PC-3 (cell line): ENCODE measurements at regions not wholly inside any gene's neighbourhood (a gene's known extent, or its start where the extent isn't known, plus 50 kb on each side); places are given as distances from the start of the nearest gene placed in this dataset.
A peak's percentile ranks its signal among the peaks of the same experiment; 100 is the strongest.

Source experiments
- ATAC-seq: fragments of 200-7000 bp; cut with Tn5 transposase; 2 replicates; pipeline ENCODE4 v1.9.1; 2020; ENCODE audit warnings: mild to moderate bottlenecking, moderate library complexity
- BruUV-seq: library from RNA; stranded (reverse); fragments of 400-500 nt; replicated peaks from 2 replicates; lab custom pipeline; 2021; lab: Mats Ljungman, UMichigan
- CTCF ChIA-PET: fragments of 300-600 bp; sonication (Branson Sonifier 250); formaldehyde crosslinking; loops from one replicate; lab custom pipeline; 2022; ENCODE audit warnings: antibody characterized with exemption; lab: Charles Lee
- POLR2A ChIA-PET: fragments of 300-600 bp; sonication (Branson Sonifier 250); formaldehyde crosslinking; loops from one replicate; lab custom pipeline; 2022; ENCODE audit warnings: antibody characterized with exemption; ENCODE audit not compliant: unreplicated experiment; lab: Charles Lee
- DNase-seq: peaks from one replicate; pipeline ENCODE4 v3.0.0-alpha.2; 2015
- H2AFZ ChIP-seq: fragments of 300-600 bp; sonication (generic); 2 replicates; pipeline ENCODE4 v1.6.0; 2016; ENCODE audit warnings: antibody characterized with exemption, low read length
- H3F3A ChIP-seq: fragments of 300-600 bp; sonication (generic); one replicate; pipeline ENCODE4 v1.6.0; 2017; ENCODE audit warnings: antibody characterized with exemption, low read length, control low read depth, mild to moderate bottlenecking; ENCODE audit not compliant: unreplicated experiment
- H3K27ac ChIP-seq: fragments of 300-600 bp; sonication (generic); 2 replicates; pipeline ENCODE4 v1.5.1; 2016; ENCODE audit warnings: mild to moderate bottlenecking, low read length
- H3K27me3 ChIP-seq: fragments of 300-600 bp; sonication (generic); 2 replicates; pipeline ENCODE4 v1.6.1; 2016; ENCODE audit warnings: low read length, mixed read lengths
- H3K36me3 ChIP-seq: fragments of 300-600 bp; sonication (generic); 2 replicates; pipeline ENCODE4 v1.6.1; 2016; ENCODE audit warnings: low read depth, mixed run types, low read length, mixed read lengths
- H3K4me1 ChIP-seq: fragments of 300-600 bp; sonication (generic); 2 replicates; pipeline ENCODE4 v1.5.1; 2016; ENCODE audit warnings: low read length; ENCODE audit not compliant: insufficient read depth
- H3K4me2 ChIP-seq: fragments of 300-600 bp; sonication (generic); 2 replicates; pipeline ENCODE4 v1.6.0; 2016; ENCODE audit warnings: low read length
- H3K4me3 ChIP-seq: fragments of 300-600 bp; sonication (generic); 2 replicates; pipeline ENCODE4 v1.5.1; 2016; ENCODE audit warnings: mild to moderate bottlenecking, low read length, mixed read lengths
- H3K79me2 ChIP-seq: fragments of 300-600 bp; sonication (generic); 2 replicates; pipeline ENCODE4 v1.6.1; 2017; ENCODE audit warnings: low read length, mixed read lengths
- H3K9ac ChIP-seq: fragments of 300-600 bp; sonication (generic); 2 replicates; pipeline ENCODE4 v1.6.0; 2016; ENCODE audit warnings: mild to moderate bottlenecking, low read length
- H3K9me2 ChIP-seq: fragments of 300-600 bp; sonication (generic); replicated peaks from 2 replicates; pipeline ENCODE4 v1.6.1; 2016; ENCODE audit warnings: mixed run types, low read length, mixed read lengths
- H3K9me3 ChIP-seq: fragments of 300-600 bp; sonication (generic); 2 replicates; pipeline ENCODE4 v1.6.1; 2016; ENCODE audit warnings: low read length, mixed read lengths
- H4K20me1 ChIP-seq: fragments of 300-600 bp; sonication (generic); 2 replicates; pipeline ENCODE4 v1.6.1; 2016; ENCODE audit warnings: low read length, mixed read lengths
- EZH2 ChIP-seq: fragments of 300-600 bp; sonication (generic); IDR thresholded peaks from one replicate; pipeline ENCODE4 v1.6.1; 2017; ENCODE audit warnings: antibody characterized with exemption, mild to moderate bottlenecking, low read length; ENCODE audit not compliant: unreplicated experiment
- EZH2phosphoT487 ChIP-seq: fragments of 300-600 bp; sonication (generic); IDR thresholded peaks from 2 replicates; pipeline ENCODE4 v1.6.1; 2018; ENCODE audit warnings: mild to moderate bottlenecking, antibody characterized with exemption, low read length, borderline replicate concordance
- intact Hi-C: fragments of 100-400 bp; cut with micrococcal nuclease; formaldehyde crosslinking; loops from 2 replicates; pipeline ENCODE4 v1.9.0; 2023
- TF ChIP-seq, protein P1 (sequence below): fragments of 300-600 bp; sonication (generic); conservative IDR thresholded peaks from 2 replicates; pipeline ENCODE4 v1.5.1; 2017; ENCODE audit warnings: antibody characterized with exemption, low read depth, mild to moderate bottlenecking, low read length

DNA sequence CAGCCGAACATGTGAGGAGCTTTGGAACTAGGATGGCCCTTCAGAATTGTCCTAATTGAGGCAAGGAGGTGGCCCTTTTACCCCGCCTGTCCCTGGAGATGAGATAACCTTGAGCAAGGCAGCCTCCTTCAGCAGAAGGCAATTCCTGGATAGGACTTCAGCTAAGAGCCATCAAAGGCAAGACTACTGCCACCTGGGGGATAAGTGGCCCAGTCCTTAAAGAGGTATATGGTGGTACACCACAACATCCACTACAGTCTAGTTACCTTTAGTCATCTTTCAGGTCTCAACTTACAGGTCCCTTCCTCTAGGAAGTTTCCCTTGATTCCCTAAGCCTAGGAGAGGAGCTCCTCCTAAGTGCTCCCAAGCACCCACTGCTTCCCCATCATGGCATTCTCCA, 204.2 kb upstream of the CDKN3 start:
- intact Hi-C loops = no loop called here
- no peaks in the 10 kb centered on the region for H4K20me1 ChIP-seq
- H3K27ac ChIP-seq = no peak overlapping the region
- POLR2A ChIA-PET = no interaction called here
- CTCF ChIA-PET = no interaction called here
- H3K9ac ChIP-seq = no peak overlapping the region
- DNase-seq = no peak
- no peak overlapping the region for H3K4me2 ChIP-seq
- peaks cover 13% of the 10 kb centered on the region for H3K4me1 ChIP-seq
- no peaks in the 10 kb centered on the region for H3K27me3 ChIP-seq
- no peak for ATAC-seq
- no peaks in the 10 kb centered on the region for H3K9me2 ChIP-seq
- no peaks in the 10 kb centered on the region for H3K36me3 ChIP-seq
- H3F3A ChIP-seq = no peaks in the 10 kb centered on the region
- no peak overlapping the region for H3K4me3 ChIP-seq
- H2AFZ ChIP-seq = no peak overlapping the region
- no TSS peak for BruUV-seq
- TF ChIP-seq EZH2phosphoT487 = no peak
- TF ChIP-seq, protein P1, sequence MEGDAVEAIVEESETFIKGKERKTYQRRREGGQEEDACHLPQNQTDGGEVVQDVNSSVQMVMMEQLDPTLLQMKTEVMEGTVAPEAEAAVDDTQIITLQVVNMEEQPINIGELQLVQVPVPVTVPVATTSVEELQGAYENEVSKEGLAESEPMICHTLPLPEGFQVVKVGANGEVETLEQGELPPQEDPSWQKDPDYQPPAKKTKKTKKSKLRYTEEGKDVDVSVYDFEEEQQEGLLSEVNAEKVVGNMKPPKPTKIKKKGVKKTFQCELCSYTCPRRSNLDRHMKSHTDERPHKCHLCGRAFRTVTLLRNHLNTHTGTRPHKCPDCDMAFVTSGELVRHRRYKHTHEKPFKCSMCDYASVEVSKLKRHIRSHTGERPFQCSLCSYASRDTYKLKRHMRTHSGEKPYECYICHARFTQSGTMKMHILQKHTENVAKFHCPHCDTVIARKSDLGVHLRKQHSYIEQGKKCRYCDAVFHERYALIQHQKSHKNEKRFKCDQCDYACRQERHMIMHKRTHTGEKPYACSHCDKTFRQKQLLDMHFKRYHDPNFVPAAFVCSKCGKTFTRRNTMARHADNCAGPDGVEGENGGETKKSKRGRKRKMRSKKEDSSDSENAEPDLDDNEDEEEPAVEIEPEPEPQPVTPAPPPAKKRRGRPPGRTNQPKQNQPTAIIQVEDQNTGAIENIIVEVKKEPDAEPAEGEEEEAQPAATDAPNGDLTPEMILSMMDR = peak; percentile 34; the same call in 1 of the 2 replicates
- no peaks in the 10 kb centered on the region for H3K9me3 ChIP-seq
- H3K79me2 ChIP-seq = no peaks in the 10 kb centered on the region

DNA sequence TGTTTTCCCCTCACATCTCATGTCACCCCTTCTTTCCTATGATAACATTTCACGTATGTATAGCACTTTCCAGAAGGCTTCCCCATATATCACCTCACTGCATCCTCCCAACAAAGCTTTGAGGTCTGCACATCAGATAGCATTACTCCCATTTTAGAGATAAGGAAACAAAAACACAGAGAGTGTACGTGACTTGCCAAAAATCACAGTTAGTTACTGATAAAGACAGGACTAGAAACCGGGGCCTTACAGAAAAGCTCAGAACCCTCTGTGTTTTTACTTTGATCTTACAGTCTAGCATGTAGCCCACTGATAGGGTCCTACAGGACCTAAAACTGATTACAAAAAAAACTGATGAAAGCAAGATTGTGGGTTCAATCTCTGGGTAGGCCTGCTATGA, 202.9 kb upstream of the CDKN3 start:
- H2AFZ ChIP-seq = no peak overlapping the region
- POLR2A ChIA-PET = no interaction called here
- H3K36me3 ChIP-seq = no peaks in the 10 kb centered on the region

DNA sequence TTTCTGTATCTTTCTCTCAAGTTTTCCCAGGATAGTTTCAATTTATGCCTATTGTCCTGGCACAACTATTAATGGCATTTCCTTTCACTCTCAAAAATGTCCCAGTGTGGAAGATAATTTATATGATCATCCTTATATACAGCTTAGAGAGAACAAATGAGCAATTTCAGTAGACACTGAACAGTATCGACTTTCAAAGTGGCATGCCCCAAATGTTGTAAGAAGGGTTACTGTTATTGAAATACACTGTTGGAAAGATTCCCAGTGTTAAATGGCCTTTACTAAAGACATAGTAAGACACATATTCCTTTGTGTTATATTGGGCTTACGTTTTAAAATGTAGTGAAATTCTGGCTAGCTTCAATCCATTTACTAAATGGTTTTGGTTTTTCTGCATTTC, 202.3 kb upstream of the CDKN3 start:
- Histone ChIP-seq H4K20me1 (no peaks in the 10 kb centered on the region), H3K4me2 (no peak overlapping the region), H3K4me3 (no peak overlapping the region), H3K79me2 (no peaks in the 10 kb centered on the region), H3K27me3 (no peaks in the 10 kb centered on the region), H3K9me3 (0 out of 2 replicates have a peak, but pooled peaks cover 6% of the 10 kb centered on the region), H3K36me3 (no peaks in the 10 kb centered on the region), H2AFZ (no peak overlapping the region), H3K4me1 (peaks cover 8% of the 10 kb centered on the region), H3K9me2 (no peaks in the 10 kb centered on the region), H3K9ac (no peak overlapping the region), H3K27ac (no peak overlapping the region), H3F3A (no peaks in the 10 kb centered on the region)
- DNase-seq (no peak), ATAC-seq (no peak)
- no TSS peak for BruUV-seq
- intact Hi-C loops = no loop called here
- CTCF ChIA-PET = interaction anchor here (0.7 kb wide), 1 partner anchor 265 kb away, joined by 3 read pairs; no protein-coding TSS in a partner anchor
- TF ChIP-seq, protein P1 = no peak
- TF ChIP-seq EZH2phosphoT487 (no peak), EZH2 (no peak)
- POLR2A ChIA-PET = no interaction called here

More for the DNA sequence above, 202.9 kb upstream of the CDKN3 start:
- Histone ChIP-seq H3K9me3 (0 out of 2 replicates have a peak, but pooled peaks cover 2% of the 10 kb centered on the region), H3K27me3 (no peaks in the 10 kb centered on the region), H3K9me2 (no peaks in the 10 kb centered on the region), H3K79me2 (no peaks in the 10 kb centered on the region), H3F3A (no peaks in the 10 kb centered on the region), H4K20me1 (no peaks in the 10 kb centered on the region), H3K9ac (no peak overlapping the region), H3K4me3 (no peak overlapping the region), H3K4me1 (peaks cover 13% of the 10 kb centered on the region), H3K4me2 (no peak overlapping the region), H3K27ac (no peak overlapping the region)
- TF ChIP-seq EZH2 (no peak), EZH2phosphoT487 (no peak)
- TF ChIP-seq, protein P1 = no peak
- intact Hi-C loops = no loop called here
- ATAC-seq (no peak), DNase-seq (no peak)
- no TSS peak for BruUV-seq
- CTCF ChIA-PET = interaction anchor here (0.7 kb wide), 1 partner anchor 264 kb away, joined by 3 read pairs; no protein-coding TSS in a partner anchor
